OCI-LY1 (cell line): ENCODE measurements at regions not wholly inside any gene's neighbourhood (a gene's known extent, or its start where the extent isn't known, plus 50 kb on each side); places are given as distances from the start of the nearest gene placed in this dataset.
"Not testable (repeated sequence)": the region's sequence is repeated elsewhere in the genome, so short reads cannot be mapped to it uniquely, and the experiment has no call there.

Source experiments
- H2AFZ ChIP-seq: fragments of 200-600 bp; sonication (generic), shearing (Covaris generic); 2 replicates; pipeline ENCODE4 v1.6.0; 2014; ENCODE audit warnings: antibody characterized with exemption, mild to moderate bottlenecking, low read length
- H3F3A ChIP-seq: fragments of 200-600 bp; sonication (generic), shearing (Covaris generic); 2 replicates; pipeline ENCODE4 v1.6.0; 2014; ENCODE audit warnings: mild to moderate bottlenecking, antibody characterized with exemption, low read length, moderate library complexity; ENCODE audit not compliant: insufficient read depth
- H3K27ac ChIP-seq: fragments of 200-600 bp; sonication (generic); 2 replicates; pipeline ENCODE4 v1.5.1; 2014; ENCODE audit warnings: low read length, mixed run types, mild to moderate bottlenecking, low read depth; ENCODE audit not compliant: poor library complexity, severe bottlenecking
- H3K27me3 ChIP-seq: fragments of 200-600 bp; sonication (generic); 2 replicates; pipeline ENCODE4 v1.6.0; 2014; ENCODE audit warnings: antibody characterized with exemption, mild to moderate bottlenecking, low read length, moderate library complexity; ENCODE audit not compliant: insufficient read depth
- H3K36me3 ChIP-seq: fragments of 200-600 bp; sonication (generic); 2 replicates; pipeline ENCODE4 v1.6.1; 2014; ENCODE audit warnings: mild to moderate bottlenecking, antibody characterized with exemption, low read length, moderate library complexity, mixed read lengths; ENCODE audit not compliant: insufficient read depth
- H3K4me1 ChIP-seq: fragments of 200-600 bp; sonication (generic); 2 replicates; pipeline ENCODE4 v1.5.1; 2014; ENCODE audit warnings: mild to moderate bottlenecking, low read length, moderate library complexity; ENCODE audit not compliant: insufficient read depth, severe bottlenecking
- H3K4me2 ChIP-seq: fragments of 200-600 bp; sonication (generic), shearing (Covaris generic); 2 replicates; pipeline ENCODE4 v1.6.1; 2014; ENCODE audit warnings: low read length
- H3K4me3 ChIP-seq: fragments of 200-600 bp; sonication (generic); 2 replicates; pipeline ENCODE4 v1.5.1; 2014; ENCODE audit warnings: low read length, low read depth, mild to moderate bottlenecking, mixed read lengths; ENCODE audit not compliant: poor library complexity, severe bottlenecking
- H3K79me2 ChIP-seq: fragments of 200-600 bp; shearing (Covaris generic); 2 replicates; pipeline ENCODE4 v1.6.1; 2016; ENCODE audit warnings: mixed run types, low read length, mixed read lengths; ENCODE audit not compliant: insufficient read depth
- H3K9ac ChIP-seq: fragments of 200-600 bp; sonication (generic), shearing (Covaris generic); 2 replicates; pipeline ENCODE4 v1.6.1; 2014; ENCODE audit warnings: mild to moderate bottlenecking, low read length, mixed read lengths
- H3K9me2 ChIP-seq: fragments of 200-600 bp; sonication (generic), shearing (Covaris generic); 2 replicates; pipeline ENCODE4 v1.6.1; 2014; ENCODE audit warnings: low read depth, mild to moderate bottlenecking, low read length, mixed read lengths
- H3K9me3 ChIP-seq: fragments of 200-600 bp; shearing (Covaris generic); 2 replicates; pipeline ENCODE4 v1.6.1; 2014; ENCODE audit warnings: low read length, mixed read lengths
- H4K20me1 ChIP-seq: fragments of 200-600 bp; sonication (generic), shearing (Covaris generic); 2 replicates; pipeline ENCODE4 v1.6.0; 2016; ENCODE audit warnings: mild to moderate bottlenecking, low read length; ENCODE audit not compliant: insufficient read depth
- EZH2 ChIP-seq: fragments of 200-600 bp; sonication (generic), shearing (Covaris generic); IDR thresholded peaks from 2 replicates; pipeline ENCODE4 v1.8.0; 2017; ENCODE audit warnings: borderline replicate concordance, mixed run types, mild to moderate bottlenecking, antibody characterized with exemption, low read length, moderate library complexity, mixed read lengths
- TF ChIP-seq, protein P1 (sequence below): fragments of 200-600 bp; sonication (generic), shearing (Covaris generic); IDR thresholded peaks from 2 replicates; pipeline ENCODE4 v1.5.1; 2017; ENCODE audit warnings: mild to moderate bottlenecking, antibody characterized with exemption, low read length, moderate library complexity, mixed read lengths

DNA sequence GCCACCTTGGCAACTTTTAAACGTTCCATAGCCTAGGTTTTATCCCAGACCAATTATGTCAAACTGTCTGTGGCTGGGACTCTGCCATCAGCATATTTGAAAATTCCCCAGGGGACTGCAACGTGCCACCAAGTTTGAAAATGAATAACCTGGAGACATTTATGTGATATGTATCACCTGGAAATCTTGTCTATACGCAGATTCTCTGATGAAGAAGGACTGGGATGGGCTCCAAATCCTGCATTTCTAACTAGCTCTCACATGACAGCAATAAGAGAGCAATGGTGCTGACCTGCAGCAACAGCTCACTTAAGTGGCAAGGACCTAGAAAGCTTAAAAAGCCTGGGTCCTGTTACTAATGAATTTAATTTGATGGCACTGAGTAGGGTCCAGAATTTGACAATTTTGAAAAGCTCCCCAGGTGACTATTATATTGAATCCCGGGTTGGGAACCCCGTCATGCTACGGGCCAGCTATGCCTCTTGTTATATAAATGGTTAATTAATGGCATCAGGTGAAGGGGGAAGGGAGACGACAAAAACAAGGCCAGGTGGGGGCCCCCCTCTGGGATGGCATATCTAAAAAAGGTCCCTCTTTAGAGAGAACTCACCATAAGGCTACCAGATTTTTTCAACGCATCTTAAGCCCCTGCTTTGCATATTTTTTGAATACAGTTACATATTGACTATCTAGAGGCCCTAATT lies 213.7 kb downstream of the ZIC5 start:
- Histone ChIP-seq H3K9me2 (no peaks in the 10 kb centered on the region), H3K36me3 (no peaks in the 10 kb centered on the region; the same call in 1 of the 2 replicates), H3K9me3 (peaks cover 3% of the 10 kb centered on the region), H3K4me2 (no peak overlapping the region), H3K27me3 (no peaks in the 10 kb centered on the region), H4K20me1 (no peaks in the 10 kb centered on the region), H3K4me1 (no peaks in the 10 kb centered on the region), H3K4me3 (no peak overlapping the region), H3K27ac (no peak overlapping the region), H2AFZ (no peak overlapping the region), H3K79me2 (no peaks in the 10 kb centered on the region), H3F3A (no peaks in the 10 kb centered on the region), H3K9ac (no peak overlapping the region)
- no peak for TF ChIP-seq EZH2
- TF ChIP-seq, protein P1, sequence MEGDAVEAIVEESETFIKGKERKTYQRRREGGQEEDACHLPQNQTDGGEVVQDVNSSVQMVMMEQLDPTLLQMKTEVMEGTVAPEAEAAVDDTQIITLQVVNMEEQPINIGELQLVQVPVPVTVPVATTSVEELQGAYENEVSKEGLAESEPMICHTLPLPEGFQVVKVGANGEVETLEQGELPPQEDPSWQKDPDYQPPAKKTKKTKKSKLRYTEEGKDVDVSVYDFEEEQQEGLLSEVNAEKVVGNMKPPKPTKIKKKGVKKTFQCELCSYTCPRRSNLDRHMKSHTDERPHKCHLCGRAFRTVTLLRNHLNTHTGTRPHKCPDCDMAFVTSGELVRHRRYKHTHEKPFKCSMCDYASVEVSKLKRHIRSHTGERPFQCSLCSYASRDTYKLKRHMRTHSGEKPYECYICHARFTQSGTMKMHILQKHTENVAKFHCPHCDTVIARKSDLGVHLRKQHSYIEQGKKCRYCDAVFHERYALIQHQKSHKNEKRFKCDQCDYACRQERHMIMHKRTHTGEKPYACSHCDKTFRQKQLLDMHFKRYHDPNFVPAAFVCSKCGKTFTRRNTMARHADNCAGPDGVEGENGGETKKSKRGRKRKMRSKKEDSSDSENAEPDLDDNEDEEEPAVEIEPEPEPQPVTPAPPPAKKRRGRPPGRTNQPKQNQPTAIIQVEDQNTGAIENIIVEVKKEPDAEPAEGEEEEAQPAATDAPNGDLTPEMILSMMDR, result no peak

DNA sequence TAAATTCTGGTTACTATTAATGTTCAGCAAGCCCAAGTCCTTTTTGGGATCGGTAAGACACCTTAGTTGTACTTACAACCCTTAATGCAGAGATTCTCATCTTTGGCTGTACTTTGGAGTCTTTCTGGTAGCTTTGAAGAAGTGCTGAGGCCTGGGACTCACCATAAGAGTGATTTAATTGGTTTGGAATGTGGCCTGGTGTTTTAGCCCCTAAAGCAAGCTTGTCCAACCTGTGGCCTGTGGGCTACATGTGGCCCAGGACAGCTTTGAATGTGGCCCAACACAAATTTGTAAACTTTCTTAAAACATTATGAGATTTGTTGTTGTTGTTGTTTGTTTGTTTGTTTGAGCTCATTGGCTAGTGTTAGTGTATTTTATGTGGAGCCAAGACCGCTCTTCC lies 215.3 kb downstream of the ZIC5 start:
- H3F3A ChIP-seq, result no peaks in the 10 kb centered on the region
- H3K36me3 ChIP-seq, result no peaks in the 10 kb centered on the region; the same call in 1 of the 2 replicates
- H4K20me1 ChIP-seq, result no peaks in the 10 kb centered on the region
- H3K4me2 ChIP-seq, result no peak overlapping the region
- H3K79me2 ChIP-seq, result no peaks in the 10 kb centered on the region
- H3K9ac ChIP-seq, result no peak overlapping the region
- peaks cover 2% of the 10 kb centered on the region for H3K27me3 ChIP-seq
- H3K27ac ChIP-seq, result no peak overlapping the region
- no peaks in the 10 kb centered on the region for H3K9me2 ChIP-seq
- H3K9me3 ChIP-seq, result peaks cover 3% of the 10 kb centered on the region
- H3K4me3 ChIP-seq, result no peak overlapping the region
- no peak for TF ChIP-seq EZH2
- TF ChIP-seq, protein P1, result no peak
- no peaks in the 10 kb centered on the region for H3K4me1 ChIP-seq
- H2AFZ ChIP-seq, result no peak overlapping the region

DNA sequence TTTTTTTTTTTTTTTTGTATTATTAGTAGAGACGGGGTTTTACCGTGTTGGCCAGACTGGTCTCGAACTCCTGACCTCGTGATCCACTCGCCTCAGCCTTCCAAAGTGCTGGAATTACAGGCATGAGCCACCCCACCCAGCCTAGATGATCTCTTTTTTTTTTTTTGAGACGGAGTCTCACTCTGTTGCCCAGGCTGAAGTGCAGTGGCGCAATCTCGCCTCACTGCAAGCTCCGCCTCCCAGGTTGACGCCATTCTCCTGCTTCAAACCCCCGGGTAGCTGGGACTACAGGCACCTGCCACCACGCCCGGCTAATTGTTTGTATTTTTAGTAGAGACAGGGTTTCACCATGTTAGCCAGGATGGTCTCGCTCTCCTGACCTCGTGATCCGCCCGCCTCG lies 216.8 kb downstream of the ZIC5 start:
- H3K4me1 ChIP-seq, H3K9ac ChIP-seq, H3K36me3 ChIP-seq, H3K27me3 ChIP-seq, H3K4me3 ChIP-seq, H3K27ac ChIP-seq, H3K9me2 ChIP-seq, H3K79me2 ChIP-seq, H4K20me1 ChIP-seq, H3K4me2 ChIP-seq, H2AFZ ChIP-seq, H3F3A ChIP-seq, H3K9me3 ChIP-seq: not testable (repeated sequence)

DNA sequence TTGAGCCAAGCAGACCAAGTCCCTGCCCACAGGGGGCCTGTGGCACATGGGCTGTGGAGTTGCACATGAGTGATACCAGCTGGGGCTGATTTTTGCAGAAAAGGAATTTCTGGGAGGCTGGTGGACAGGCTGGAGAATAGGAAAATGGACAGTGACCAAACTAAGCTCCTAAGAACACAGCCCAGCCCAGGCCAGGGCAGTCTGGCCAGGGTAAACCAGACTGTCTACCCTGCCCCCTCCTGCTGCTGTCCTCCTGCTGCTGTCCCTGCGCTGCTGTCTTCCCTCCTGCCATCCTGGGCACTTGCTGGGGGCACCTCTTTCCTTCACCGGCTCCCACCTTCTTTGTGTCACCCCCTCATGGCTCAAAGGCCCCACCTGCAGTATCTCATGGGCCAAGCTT lies 219.2 kb downstream of the ZIC5 start:
- Histone ChIP-seq H3K9ac (no peak overlapping the region), H3K9me3 (no peaks in the 10 kb centered on the region), H3K27ac (no peak overlapping the region), H3K4me2 (no peak overlapping the region), H3K27me3 (peaks cover 6% of the 10 kb centered on the region), H3K9me2 (no peaks in the 10 kb centered on the region), H3K36me3 (no peaks in the 10 kb centered on the region), H4K20me1 (no peaks in the 10 kb centered on the region), H3F3A (no peaks in the 10 kb centered on the region), H2AFZ (no peak overlapping the region), H3K4me3 (no peak overlapping the region), H3K4me1 (no peaks in the 10 kb centered on the region), H3K79me2 (no peaks in the 10 kb centered on the region)
- no peak for TF ChIP-seq EZH2
- TF ChIP-seq, protein P1, result no peak
